ENCODE measurements at regions not wholly inside any gene's neighbourhood (a gene's known extent, or its start where the extent isn't known, plus 50 kb on each side); places are given as distances from the start of the nearest gene placed in this dataset.

DNA sequence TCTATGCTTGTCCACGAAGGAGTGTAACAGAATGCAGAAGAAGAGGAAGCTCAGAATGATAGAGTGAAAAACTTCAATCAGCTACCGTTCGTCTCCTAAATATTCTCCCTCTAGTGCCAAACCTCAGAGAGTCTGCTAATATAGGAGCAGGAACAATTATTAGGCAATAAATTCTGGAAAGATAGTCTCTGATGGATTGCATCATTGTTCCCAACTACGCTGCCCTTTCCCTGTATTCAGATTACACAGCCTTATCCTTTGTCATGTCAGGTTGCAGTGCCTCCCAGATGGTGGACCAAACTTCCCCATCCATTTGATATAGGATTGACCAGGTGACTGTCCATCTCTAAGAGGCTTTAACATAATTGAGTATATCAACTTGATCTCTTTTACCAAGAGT is 811.5 kb upstream of the CHAC2 start:
- no peak for TF ChIP-seq POLR2AphosphoS5 (IDR thresholded peaks at IDR 0.05; ENCODE audit: low read depth, low read length)
- TF ChIP-seq POU2F2 (IDR thresholded peaks at IDR 0.05; ENCODE audit: low read depth, low read length) = no peak

Data from GM12891 (cell line).